ENCODE measurements at regions not wholly inside any gene's neighbourhood (a gene's known extent, or its start where the extent isn't known, plus 50 kb on each side); places are given as distances from the start of the nearest gene placed in this dataset.

DNA sequence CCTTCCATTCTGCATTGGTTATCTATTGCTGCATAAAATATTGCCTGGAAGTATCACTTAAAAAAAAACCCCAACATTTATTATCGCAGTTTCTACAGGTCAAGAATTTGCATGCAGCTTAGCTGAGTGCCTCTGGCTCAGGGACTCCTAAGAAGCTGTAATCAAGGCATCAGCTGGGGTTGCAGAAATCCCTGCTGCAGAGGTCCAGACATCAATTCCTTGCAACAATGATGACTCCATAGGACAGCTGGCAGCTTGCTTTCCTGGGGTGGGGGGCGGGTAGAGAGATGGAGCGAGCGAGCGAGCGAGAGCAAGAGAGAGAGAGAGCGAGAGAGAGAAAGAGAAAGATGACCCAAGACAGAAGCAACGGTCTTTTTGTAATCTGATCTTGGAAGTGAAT is 308.1 kb downstream of the HAPSTR1 start:
- Histone ChIP-seq H3K9me3 (no peaks in the 10 kb centered on the region), H3K4me1 (no peaks in the 10 kb centered on the region), H3K36me3 (no peaks in the 10 kb centered on the region), H3K27ac (no peak overlapping the region), H3K4me3 (no peak overlapping the region), H3K27me3 (no peaks in the 10 kb centered on the region)
- TF ChIP-seq POLR2A (IDR thresholded peaks at IDR 0.05): no peak
- TF ChIP-seq, protein P1, sequence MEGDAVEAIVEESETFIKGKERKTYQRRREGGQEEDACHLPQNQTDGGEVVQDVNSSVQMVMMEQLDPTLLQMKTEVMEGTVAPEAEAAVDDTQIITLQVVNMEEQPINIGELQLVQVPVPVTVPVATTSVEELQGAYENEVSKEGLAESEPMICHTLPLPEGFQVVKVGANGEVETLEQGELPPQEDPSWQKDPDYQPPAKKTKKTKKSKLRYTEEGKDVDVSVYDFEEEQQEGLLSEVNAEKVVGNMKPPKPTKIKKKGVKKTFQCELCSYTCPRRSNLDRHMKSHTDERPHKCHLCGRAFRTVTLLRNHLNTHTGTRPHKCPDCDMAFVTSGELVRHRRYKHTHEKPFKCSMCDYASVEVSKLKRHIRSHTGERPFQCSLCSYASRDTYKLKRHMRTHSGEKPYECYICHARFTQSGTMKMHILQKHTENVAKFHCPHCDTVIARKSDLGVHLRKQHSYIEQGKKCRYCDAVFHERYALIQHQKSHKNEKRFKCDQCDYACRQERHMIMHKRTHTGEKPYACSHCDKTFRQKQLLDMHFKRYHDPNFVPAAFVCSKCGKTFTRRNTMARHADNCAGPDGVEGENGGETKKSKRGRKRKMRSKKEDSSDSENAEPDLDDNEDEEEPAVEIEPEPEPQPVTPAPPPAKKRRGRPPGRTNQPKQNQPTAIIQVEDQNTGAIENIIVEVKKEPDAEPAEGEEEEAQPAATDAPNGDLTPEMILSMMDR (IDR thresholded peaks at IDR 0.05): no peak
- 82 to 90% methylated on average over 8 of the region's 8 CpGs for WGBS, 2 donors
- DNase-seq: no peak
- intact Hi-C loops (cut with DNase I): no loop called here

- no peak overlapping the region for H3K27ac ChIP-seq
- no peaks in the 10 kb centered on the region for H3K36me3 ChIP-seq
- H3K9me3 ChIP-seq: no peaks in the 10 kb centered on the region
- intact Hi-C loops (cut with DNase I): no loop called here
- no peaks in the 10 kb centered on the region for H3K27me3 ChIP-seq
- no peak for DNase-seq
- no peak for TF ChIP-seq POLR2AphosphoS5 (IDR thresholded peaks at IDR 0.05)
- H3K4me1 ChIP-seq: no peaks in the 10 kb centered on the region
- no peak overlapping the region for H3K4me3 ChIP-seq
These were observed 309.7 kb downstream of the HAPSTR1 start for GRCh38 chr16:9401173-9401572.

- H3K9me3 ChIP-seq: peaks cover 0 to 4% (median 0%) of the 10 kb centered on the region in 4 donors
- H3K4me3 ChIP-seq: no peak overlapping the region
- TF ChIP-seq POLR2A (IDR thresholded peaks at IDR 0.05): no peak
- TF ChIP-seq, protein P1 (IDR thresholded peaks at IDR 0.05): no peak
- TF ChIP-seq EP300 (IDR thresholded peaks at IDR 0.05): no peak
- no peak for TF ChIP-seq POLR2AphosphoS5 (IDR thresholded peaks at IDR 0.05)
- intact Hi-C loops (cut with DNase I): no loop called here
- 64 to 85% methylated on average over 5 of the region's 5 CpGs for WGBS, 2 donors
- no peaks in the 10 kb centered on the region for H3K27me3 ChIP-seq
- H3K36me3 ChIP-seq: no peaks in the 10 kb centered on the region
- no peak for DNase-seq
- H3K27ac ChIP-seq: no peak overlapping the region
- H3K4me1 ChIP-seq: no peaks in the 10 kb centered on the region
These were observed 310.9 kb downstream of the HAPSTR1 start for GRCh38 chr16:9402293-9402860.

- intact Hi-C loops (cut with DNase I): no loop called here
- 95 to 98% methylated on average over 6 of the region's 6 CpGs for WGBS, 2 donors
- no peak overlapping the region for H3K4me3 ChIP-seq
- peaks cover 0 to 4% (median 0%) of the 10 kb centered on the region in 4 donors for H3K9me3 ChIP-seq
- no peaks in the 10 kb centered on the region for H3K36me3 ChIP-seq
- H3K27ac ChIP-seq: no peak overlapping the region
- TF ChIP-seq, protein P1 (IDR thresholded peaks at IDR 0.05): no peak
- no peak for TF ChIP-seq EP300 (IDR thresholded peaks at IDR 0.05)
- no peak for TF ChIP-seq POLR2A (IDR thresholded peaks at IDR 0.05)
- no peak for TF ChIP-seq POLR2AphosphoS5 (IDR thresholded peaks at IDR 0.05)
- no peak for DNase-seq
- H3K27me3 ChIP-seq: no peaks in the 10 kb centered on the region
- peaks cover 0 to 15% (median 2%) of the 10 kb centered on the region in 4 donors for H3K4me1 ChIP-seq
These were observed 313.4 kb downstream of the HAPSTR1 start for GRCh38 chr16:9404811-9405210.

DNA sequence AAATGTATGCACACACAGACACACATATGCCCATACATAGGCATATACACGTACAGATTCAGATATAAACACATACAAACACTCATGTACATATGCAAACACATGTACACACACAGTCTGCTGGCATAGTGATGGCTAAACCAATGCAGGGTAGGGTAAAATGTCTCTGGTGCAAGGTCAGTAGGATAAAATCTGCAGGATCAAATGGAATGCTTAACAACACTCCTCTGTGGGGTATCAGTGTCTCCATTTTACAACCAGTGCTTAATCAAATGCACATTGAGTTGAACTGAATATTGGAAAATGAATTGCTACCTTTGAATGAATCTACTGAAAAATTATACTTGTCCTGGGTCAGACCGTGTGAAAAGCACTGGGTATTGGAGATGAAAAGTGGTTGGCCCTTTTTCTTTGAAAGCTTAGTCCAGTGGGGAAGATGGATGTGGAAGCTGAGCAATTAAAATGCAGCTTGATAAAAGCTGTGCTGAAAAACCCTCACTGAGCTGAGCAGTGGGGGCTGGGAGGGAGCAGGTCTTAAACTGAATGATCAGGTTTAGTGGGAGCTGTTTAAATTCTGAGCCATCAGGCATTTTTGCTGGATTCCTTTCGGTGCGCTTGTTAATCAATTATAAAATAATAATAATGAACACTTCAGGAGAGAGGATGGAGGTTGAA is 314.7 kb downstream of the HAPSTR1 start:
- Histone ChIP-seq H3K4me1 (peaks cover 0 to 15% (median 2%) of the 10 kb centered on the region in 4 donors), H3K27ac (no peak overlapping the region), H3K9me3 (peaks cover 0 to 4% (median 0%) of the 10 kb centered on the region in 4 donors), H3K27me3 (no peaks in the 10 kb centered on the region), H3K4me3 (no peak overlapping the region), H3K36me3 (no peaks in the 10 kb centered on the region)
- no peak for DNase-seq
- intact Hi-C loops (cut with DNase I): no loop called here
- TF ChIP-seq POLR2A (IDR thresholded peaks at IDR 0.05) (no peak), EP300 (IDR thresholded peaks at IDR 0.05) (no peak), POLR2AphosphoS5 (IDR thresholded peaks at IDR 0.05) (no peak)
- TF ChIP-seq, protein P1 (IDR thresholded peaks at IDR 0.05): no peak
- 78 to 90% methylated on average over 4 of the region's 4 CpGs for WGBS, 2 donors

All from sigmoid colon (tissue), 6 donors.